ENCODE measurements at regions not wholly inside any gene's neighbourhood (a gene's known extent, or its start where the extent isn't known, plus 50 kb on each side); places are given as distances from the start of the nearest gene placed in this dataset.

DNA sequence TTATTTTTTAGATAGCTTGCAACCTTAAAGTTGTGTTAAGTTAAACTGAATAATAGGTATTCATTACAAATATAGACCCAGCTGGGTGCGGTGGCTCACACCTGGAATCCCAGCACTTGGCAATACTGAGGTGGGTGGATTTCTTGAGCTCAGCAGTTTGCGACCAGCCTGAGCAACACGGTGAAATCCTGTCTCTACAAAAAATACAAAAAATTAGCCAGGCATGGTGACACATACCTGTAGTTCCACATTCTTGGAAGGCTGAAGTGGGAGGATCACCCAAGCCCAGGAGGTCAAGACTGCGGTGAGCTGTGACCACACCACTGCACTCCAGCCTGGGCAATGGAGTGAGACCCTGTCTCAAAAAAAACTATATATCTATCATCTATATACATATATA, 386.5 kb downstream of the PCDH17 start:
- Histone ChIP-seq H3K4me2 (no peak overlapping the region), H3F3A (replicated peaks; ENCODE audit: insufficient read depth) (no peaks in the 10 kb centered on the region), H3K36me3 (replicated peaks in 1 of 2; ENCODE audit: control insufficient read depth in 1 of 2, insufficient read depth in 2 of 2, low read length in 1 of 2) (no peaks in the 10 kb centered on the region), H3K27me3 (ENCODE audit: insufficient read depth) (no peaks in the 10 kb centered on the region), H3K9me2 (no peaks in the 10 kb centered on the region), H3K4me3 (ENCODE audit: low read depth in 2 of 2, low read length in 1 of 2) (no peak overlapping the region), H4K20me1 (ENCODE audit: insufficient read depth) (no peaks in the 10 kb centered on the region), H3K9me3 (no peaks in the 10 kb centered on the region), H3K4me1 (ENCODE audit: control insufficient read depth in 1 of 2, insufficient read depth in 2 of 2, low read depth in 1 of 2, low read length in 1 of 2) (no peaks in the 10 kb centered on the region; a peak in 1 of 4 replicates), H3K27ac (ENCODE audit: low read depth in 2 of 2, low read length in 1 of 2) (no peak overlapping the region), H3K79me2 (ENCODE audit: insufficient read depth) (no peaks in the 10 kb centered on the region), H2AFZ (ENCODE audit: low read depth) (no peak overlapping the region), H3K9ac (no peak overlapping the region)
- CTCF ChIA-PET, result no interaction called here
- TF ChIP-seq, protein P1, sequence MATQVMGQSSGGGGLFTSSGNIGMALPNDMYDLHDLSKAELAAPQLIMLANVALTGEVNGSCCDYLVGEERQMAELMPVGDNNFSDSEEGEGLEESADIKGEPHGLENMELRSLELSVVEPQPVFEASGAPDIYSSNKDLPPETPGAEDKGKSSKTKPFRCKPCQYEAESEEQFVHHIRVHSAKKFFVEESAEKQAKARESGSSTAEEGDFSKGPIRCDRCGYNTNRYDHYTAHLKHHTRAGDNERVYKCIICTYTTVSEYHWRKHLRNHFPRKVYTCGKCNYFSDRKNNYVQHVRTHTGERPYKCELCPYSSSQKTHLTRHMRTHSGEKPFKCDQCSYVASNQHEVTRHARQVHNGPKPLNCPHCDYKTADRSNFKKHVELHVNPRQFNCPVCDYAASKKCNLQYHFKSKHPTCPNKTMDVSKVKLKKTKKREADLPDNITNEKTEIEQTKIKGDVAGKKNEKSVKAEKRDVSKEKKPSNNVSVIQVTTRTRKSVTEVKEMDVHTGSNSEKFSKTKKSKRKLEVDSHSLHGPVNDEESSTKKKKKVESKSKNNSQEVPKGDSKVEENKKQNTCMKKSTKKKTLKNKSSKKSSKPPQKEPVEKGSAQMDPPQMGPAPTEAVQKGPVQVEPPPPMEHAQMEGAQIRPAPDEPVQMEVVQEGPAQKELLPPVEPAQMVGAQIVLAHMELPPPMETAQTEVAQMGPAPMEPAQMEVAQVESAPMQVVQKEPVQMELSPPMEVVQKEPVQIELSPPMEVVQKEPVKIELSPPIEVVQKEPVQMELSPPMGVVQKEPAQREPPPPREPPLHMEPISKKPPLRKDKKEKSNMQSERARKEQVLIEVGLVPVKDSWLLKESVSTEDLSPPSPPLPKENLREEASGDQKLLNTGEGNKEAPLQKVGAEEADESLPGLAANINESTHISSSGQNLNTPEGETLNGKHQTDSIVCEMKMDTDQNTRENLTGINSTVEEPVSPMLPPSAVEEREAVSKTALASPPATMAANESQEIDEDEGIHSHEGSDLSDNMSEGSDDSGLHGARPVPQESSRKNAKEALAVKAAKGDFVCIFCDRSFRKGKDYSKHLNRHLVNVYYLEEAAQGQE (IDR thresholded peaks at IDR 0.05; ENCODE audit: low read depth, low read length), result no peak
- no peak for DNase-seq
- POLR2A ChIA-PET, result no interaction called here
- WGBS (ENCODE audit: low lambda C conversion rate), result 61% methylated on average over 4 of the region's 4 CpGs

DNA sequence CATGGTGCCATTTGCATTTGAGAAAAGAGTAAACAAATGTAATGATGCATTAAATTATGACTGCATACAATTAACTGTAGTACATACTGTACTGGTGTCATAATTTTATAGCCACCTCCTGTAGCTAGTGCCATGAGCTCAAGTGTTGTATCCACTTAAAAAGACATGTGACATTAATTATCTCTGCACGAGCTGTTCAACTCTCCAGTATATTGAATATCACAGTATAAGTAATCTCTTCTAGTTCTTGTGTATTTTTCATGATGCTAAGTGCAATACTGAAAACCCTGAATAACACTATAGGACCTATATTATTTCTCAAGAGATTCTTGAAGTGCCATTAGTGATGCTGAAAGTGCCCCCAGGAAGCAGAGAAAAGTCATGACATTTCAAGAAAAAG, 387.3 kb downstream of the PCDH17 start:
- H3K79me2 ChIP-seq (ENCODE audit: insufficient read depth), result no peaks in the 10 kb centered on the region
- TF ChIP-seq SMC3 (IDR thresholded peaks at IDR 0.05; ENCODE audit: low read depth, low read length), result no peak
- TF ChIP-seq RCOR1 (IDR thresholded peaks at IDR 0.05; ENCODE audit: low read length), result no peak
- no peak overlapping the region for H3K4me2 ChIP-seq
- H4K20me1 ChIP-seq (ENCODE audit: insufficient read depth), result no peaks in the 10 kb centered on the region
- H3F3A ChIP-seq (replicated peaks; ENCODE audit: insufficient read depth), result no peaks in the 10 kb centered on the region
- H3K36me3 ChIP-seq (replicated peaks in 1 of 2; ENCODE audit: control insufficient read depth in 1 of 2, insufficient read depth in 2 of 2, low read length in 1 of 2), result no peaks in the 10 kb centered on the region
- no peaks in the 10 kb centered on the region for H3K27me3 ChIP-seq (ENCODE audit: insufficient read depth)
- 32% methylated on average over 1 of the region's 1 CpG for WGBS (ENCODE audit: low lambda C conversion rate)
- H3K27ac ChIP-seq (ENCODE audit: low read depth in 2 of 2, low read length in 1 of 2), result no peak overlapping the region
- H3K9me3 ChIP-seq, result no peaks in the 10 kb centered on the region
- H3K4me3 ChIP-seq (ENCODE audit: low read depth in 2 of 2, low read length in 1 of 2), result no peak overlapping the region
- CTCF ChIA-PET, result no interaction called here
- H2AFZ ChIP-seq (ENCODE audit: low read depth), result no peak overlapping the region
- no peak overlapping the region for H3K9ac ChIP-seq
- H3K4me1 ChIP-seq (ENCODE audit: control insufficient read depth in 1 of 2, insufficient read depth in 2 of 2, low read depth in 1 of 2, low read length in 1 of 2), result no peaks in the 10 kb centered on the region; a peak in 1 of 4 replicates
- no peak for DNase-seq
- POLR2A ChIA-PET, result no interaction called here
- no peaks in the 10 kb centered on the region for H3K9me2 ChIP-seq

DNA sequence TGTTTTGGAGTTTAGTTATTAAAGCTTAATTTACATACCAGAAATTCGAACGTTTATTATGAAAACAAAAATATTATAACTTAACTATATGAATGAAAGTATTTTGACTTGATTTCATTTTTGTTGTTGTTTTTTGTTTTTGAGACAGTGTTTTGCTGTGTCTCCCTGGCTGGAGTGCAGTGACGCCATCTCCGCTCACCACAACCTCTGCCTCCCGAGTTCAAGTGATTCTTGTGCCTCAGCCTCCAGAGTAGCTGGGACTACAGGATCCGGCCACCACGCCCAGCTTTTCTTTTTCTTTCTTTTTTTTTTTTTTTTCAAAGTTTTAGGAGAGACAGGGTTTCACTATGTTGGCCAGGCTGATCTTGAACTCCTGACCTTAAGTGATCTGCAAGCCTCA, 392.6 kb downstream of the PCDH17 start:
- no peak overlapping the region for H3K9ac ChIP-seq
- DNase-seq, result no peak
- no peak overlapping the region for H3K27ac ChIP-seq (ENCODE audit: low read depth in 2 of 2, low read length in 1 of 2)
- TF ChIP-seq RCOR1 (IDR thresholded peaks at IDR 0.05; ENCODE audit: low read length) (no peak), EZH2phosphoT487 (IDR thresholded peaks at IDR 0.05; ENCODE audit: borderline replicate concordance, low read depth) (no peak), EP300 (IDR thresholded peaks at IDR 0.05; ENCODE audit: borderline replicate concordance in 1 of 2, low read depth in 1 of 2, low read length in 1 of 2) (no peak), SIN3A (IDR thresholded peaks at IDR 0.05; ENCODE audit: borderline replicate concordance, low read depth, low read length) (no peak), ELF1 (IDR thresholded peaks at IDR 0.05) (no peak), FOXJ3 (CRISPR knock-in tag; IDR thresholded peaks at IDR 0.05) (no peak), YY1 (IDR thresholded peaks at IDR 0.05; ENCODE audit: low read depth) (no peak), SMC3 (IDR thresholded peaks at IDR 0.05; ENCODE audit: low read depth, low read length) (no peak), POLR2AphosphoS5 (IDR thresholded peaks at IDR 0.05; ENCODE audit: low read depth, low read length) (no peak), MXI1 (IDR thresholded peaks at IDR 0.05; ENCODE audit: low read depth, low read length) (no peak), TAF1 (IDR thresholded peaks at IDR 0.05; ENCODE audit: borderline replicate concordance, low read depth, low read length) (no peak)
- TF ChIP-seq, protein P2, sequence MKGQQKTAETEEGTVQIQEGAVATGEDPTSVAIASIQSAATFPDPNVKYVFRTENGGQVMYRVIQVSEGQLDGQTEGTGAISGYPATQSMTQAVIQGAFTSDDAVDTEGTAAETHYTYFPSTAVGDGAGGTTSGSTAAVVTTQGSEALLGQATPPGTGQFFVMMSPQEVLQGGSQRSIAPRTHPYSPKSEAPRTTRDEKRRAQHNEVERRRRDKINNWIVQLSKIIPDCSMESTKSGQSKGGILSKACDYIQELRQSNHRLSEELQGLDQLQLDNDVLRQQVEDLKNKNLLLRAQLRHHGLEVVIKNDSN (IDR thresholded peaks at IDR 0.05; ENCODE audit: borderline replicate concordance, low read depth), result no peak
- TF ChIP-seq, protein P3, sequence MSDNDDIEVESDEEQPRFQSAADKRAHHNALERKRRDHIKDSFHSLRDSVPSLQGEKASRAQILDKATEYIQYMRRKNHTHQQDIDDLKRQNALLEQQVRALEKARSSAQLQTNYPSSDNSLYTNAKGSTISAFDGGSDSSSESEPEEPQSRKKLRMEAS (IDR thresholded peaks at IDR 0.05; ENCODE audit: low read depth), result no peak
- TF ChIP-seq, protein P4, sequence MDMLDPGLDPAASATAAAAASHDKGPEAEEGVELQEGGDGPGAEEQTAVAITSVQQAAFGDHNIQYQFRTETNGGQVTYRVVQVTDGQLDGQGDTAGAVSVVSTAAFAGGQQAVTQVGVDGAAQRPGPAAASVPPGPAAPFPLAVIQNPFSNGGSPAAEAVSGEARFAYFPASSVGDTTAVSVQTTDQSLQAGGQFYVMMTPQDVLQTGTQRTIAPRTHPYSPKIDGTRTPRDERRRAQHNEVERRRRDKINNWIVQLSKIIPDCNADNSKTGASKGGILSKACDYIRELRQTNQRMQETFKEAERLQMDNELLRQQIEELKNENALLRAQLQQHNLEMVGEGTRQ (IDR thresholded peaks at IDR 0.05; ENCODE audit: borderline replicate concordance, low read depth, low read length), result no peak
- H3K9me2 ChIP-seq, result no peaks in the 10 kb centered on the region
- H3K36me3 ChIP-seq (replicated peaks in 1 of 2; ENCODE audit: control insufficient read depth in 1 of 2, insufficient read depth in 2 of 2, low read length in 1 of 2), result no peaks in the 10 kb centered on the region
- POLR2A ChIA-PET, result no interaction called here
- no peaks in the 10 kb centered on the region for H4K20me1 ChIP-seq (ENCODE audit: insufficient read depth)
- no peaks in the 10 kb centered on the region for H3K79me2 ChIP-seq (ENCODE audit: insufficient read depth)
- no peaks in the 10 kb centered on the region for H3K9me3 ChIP-seq
- 70% methylated on average over 7 of the region's 7 CpGs for WGBS (ENCODE audit: low lambda C conversion rate)
- no peak overlapping the region for H2AFZ ChIP-seq (ENCODE audit: low read depth)
- no peaks in the 10 kb centered on the region; a peak in 1 of 4 replicates for H3K4me1 ChIP-seq (ENCODE audit: control insufficient read depth in 1 of 2, insufficient read depth in 2 of 2, low read depth in 1 of 2, low read length in 1 of 2)
- CTCF ChIA-PET, result no interaction called here
- no peak overlapping the region for H3K4me2 ChIP-seq
- no peak overlapping the region for H3K4me3 ChIP-seq (ENCODE audit: low read depth in 2 of 2, low read length in 1 of 2)
- no peaks in the 10 kb centered on the region for H3F3A ChIP-seq (replicated peaks; ENCODE audit: insufficient read depth)
- H3K27me3 ChIP-seq (ENCODE audit: insufficient read depth), result no peaks in the 10 kb centered on the region
